Panc1 (cell line): ENCODE measurements at regions not wholly inside any gene's neighbourhood (a gene's known extent, or its start where the extent isn't known, plus 50 kb on each side); places are given as distances from the start of the nearest gene placed in this dataset.

Source experiments
- CTCF ChIP-seq: fragments of 450-650 bp; IDR thresholded peaks from 2 replicates; pipeline ENCODE4 v1.5.1; 2017; ENCODE audit warnings: mild to moderate bottlenecking
- POLR2AphosphoS5 ChIP-seq: IDR thresholded peaks from 2 replicates; pipeline ENCODE4 v1.6.1; 2012; ENCODE audit warnings: mild to moderate bottlenecking, low read depth, low read length, moderate library complexity

GRCh38 chr9:107226421-107226820, 56.7 kb upstream of the RAD23B start:
- no peak for TF ChIP-seq CTCF
- no peak for TF ChIP-seq POLR2AphosphoS5
